Prostate gland (tissue), 2 donors: ENCODE measurements at regions not wholly inside any gene's neighbourhood (a gene's known extent, or its start where the extent isn't known, plus 50 kb on each side); places are given as distances from the start of the nearest gene placed in this dataset.

Source experiments
- POLR2A ChIP-seq: fragments of 450-650 bp; IDR thresholded peaks from one replicate; pipeline ENCODE4 v1.6.1; 2016; ENCODE audit warnings: antibody characterized with exemption, mild to moderate bottlenecking
- POLR2AphosphoS5 ChIP-seq: sonication (generic); formaldehyde crosslinking; IDR thresholded peaks from one replicate; pipeline ENCODE4 v1.6.1; 2017; ENCODE audit warnings: antibody characterized with exemption
- TF ChIP-seq, protein P1 (sequence below), 4 experiments: fragments of 200-600 bp in 2 of 4; fragments of 450-650 bp in 2 of 4; sonication (generic) in 2 of 4; IDR thresholded peaks; 1 replicate in 3 of 4; 2 replicates in 1 of 4; pipeline ENCODE4 v1.5.1; 2016 to 2019; ENCODE audit warnings: antibody characterized with exemption in 4 of 4, mild to moderate bottlenecking in 2 of 4, moderate library complexity in 2 of 4

DNA sequence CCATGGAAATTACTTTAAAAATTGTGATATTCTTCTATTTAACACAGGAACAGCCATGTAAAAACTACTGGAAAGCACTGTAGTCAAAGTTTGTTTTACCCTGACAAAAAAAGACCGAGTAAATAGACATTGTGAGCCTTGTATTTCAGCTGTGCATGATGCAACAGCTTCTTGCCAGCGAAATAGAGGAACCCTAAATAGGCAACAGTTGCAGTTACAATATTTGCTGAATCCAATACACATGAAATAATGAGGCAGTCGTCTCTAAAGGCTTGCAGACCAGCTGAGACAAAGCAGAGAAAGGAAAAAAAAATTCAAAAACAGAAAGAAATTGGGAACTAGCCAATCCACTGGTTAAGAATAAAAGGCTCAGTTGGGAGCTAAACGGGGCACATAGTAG lies 1001.1 kb downstream of the OLFM4 start:
- TF ChIP-seq, protein P1, sequence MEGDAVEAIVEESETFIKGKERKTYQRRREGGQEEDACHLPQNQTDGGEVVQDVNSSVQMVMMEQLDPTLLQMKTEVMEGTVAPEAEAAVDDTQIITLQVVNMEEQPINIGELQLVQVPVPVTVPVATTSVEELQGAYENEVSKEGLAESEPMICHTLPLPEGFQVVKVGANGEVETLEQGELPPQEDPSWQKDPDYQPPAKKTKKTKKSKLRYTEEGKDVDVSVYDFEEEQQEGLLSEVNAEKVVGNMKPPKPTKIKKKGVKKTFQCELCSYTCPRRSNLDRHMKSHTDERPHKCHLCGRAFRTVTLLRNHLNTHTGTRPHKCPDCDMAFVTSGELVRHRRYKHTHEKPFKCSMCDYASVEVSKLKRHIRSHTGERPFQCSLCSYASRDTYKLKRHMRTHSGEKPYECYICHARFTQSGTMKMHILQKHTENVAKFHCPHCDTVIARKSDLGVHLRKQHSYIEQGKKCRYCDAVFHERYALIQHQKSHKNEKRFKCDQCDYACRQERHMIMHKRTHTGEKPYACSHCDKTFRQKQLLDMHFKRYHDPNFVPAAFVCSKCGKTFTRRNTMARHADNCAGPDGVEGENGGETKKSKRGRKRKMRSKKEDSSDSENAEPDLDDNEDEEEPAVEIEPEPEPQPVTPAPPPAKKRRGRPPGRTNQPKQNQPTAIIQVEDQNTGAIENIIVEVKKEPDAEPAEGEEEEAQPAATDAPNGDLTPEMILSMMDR (IDR thresholded peaks at IDR 0.05) = no peak
- TF ChIP-seq POLR2A (no peak), POLR2AphosphoS5 (no peak)
